Cardiac muscle cell (in vitro differentiated cells and primary cell): ENCODE measurements at regions not wholly inside any gene's neighbourhood (a gene's known extent, or its start where the extent isn't known, plus 50 kb on each side); places are given as distances from the start of the nearest gene placed in this dataset.

Experiments used
- DNase-seq, 2 donors: peaks; one replicate each; pipeline versions ENCODE4 v3.0.0 to v3.0.0-alpha.2; 2010 to 2017; ENCODE audit warnings: low read depth in 1 of 2, low spot score in 1 of 2
- H3K27ac ChIP-seq: fragments of 200-600 bp; sonication (generic); 2 replicates; pipeline ENCODE4 v1.5.1; 2016
- H3K27me3 ChIP-seq: fragments of 200-600 bp; sonication (generic); 2 replicates; pipeline ENCODE4 v1.6.0; 2016; ENCODE audit warnings: control low read depth
- H3K36me3 ChIP-seq: fragments of 200-600 bp; sonication (generic); 2 replicates; pipeline ENCODE4 v1.5.1; 2016; ENCODE audit warnings: control low read depth
- H3K4me1 ChIP-seq: fragments of 200-600 bp; sonication (generic); 2 replicates; pipeline ENCODE4 v1.8.1; 2017; ENCODE audit warnings: low read depth, mild to moderate bottlenecking, mixed run types
- H3K4me3 ChIP-seq: fragments of 200-600 bp; sonication (generic); 2 replicates; pipeline ENCODE4 v1.5.1; 2016; ENCODE audit warnings: mild to moderate bottlenecking
- H3K9me3 ChIP-seq: fragments of 200-600 bp; sonication (generic); 2 replicates; pipeline ENCODE4 v1.5.1; 2017; ENCODE audit warnings: low read depth, mild to moderate bottlenecking, control low read depth
- CTCF ChIP-seq: IDR thresholded peaks from 2 replicates; pipeline ENCODE4 v1.5.1; 2012; ENCODE audit warnings: low read depth, mild to moderate bottlenecking, low read length

GRCh38 chr5:92567831-92568450, 1013.1 kb downstream of the NR2F1-AS1 start:
- H3K9me3 ChIP-seq, result no peaks in the 10 kb centered on the region
- no peak for TF ChIP-seq CTCF
- no peaks in the 10 kb centered on the region for H3K27me3 ChIP-seq
- no peaks in the 10 kb centered on the region for H3K36me3 ChIP-seq
- H3K4me3 ChIP-seq, result no peak overlapping the region
- no peak for DNase-seq
- no peak overlapping the region for H3K27ac ChIP-seq
- H3K4me1 ChIP-seq, result no peaks in the 10 kb centered on the region

GRCh38 chr5:92566113-92566786, 1014.8 kb downstream of the NR2F1-AS1 start:
- Histone ChIP-seq H3K27me3 (peaks cover 7% of the 10 kb centered on the region), H3K27ac (no peak overlapping the region), H3K4me1 (no peaks in the 10 kb centered on the region), H3K4me3 (no peak overlapping the region), H3K36me3 (no peaks in the 10 kb centered on the region), H3K9me3 (no peaks in the 10 kb centered on the region)
- no peak for DNase-seq
- TF ChIP-seq CTCF, result no peak

- no peak for TF ChIP-seq CTCF
- H3K4me1 ChIP-seq, result no peaks in the 10 kb centered on the region
- no peak overlapping the region for H3K4me3 ChIP-seq
- peaks cover 8% of the 10 kb centered on the region for H3K27me3 ChIP-seq
- no peak for DNase-seq
- H3K9me3 ChIP-seq, result no peaks in the 10 kb centered on the region
- no peak overlapping the region for H3K27ac ChIP-seq
- no peaks in the 10 kb centered on the region for H3K36me3 ChIP-seq
These were observed 1015.3 kb downstream of the NR2F1-AS1 start for GRCh38 chr5:92565673-92566072.

- no peak for TF ChIP-seq CTCF
- no peak overlapping the region for H3K4me3 ChIP-seq
- peaks cover 8% of the 10 kb centered on the region for H3K27me3 ChIP-seq
- H3K36me3 ChIP-seq, result no peaks in the 10 kb centered on the region
- no peak for DNase-seq
- no peaks in the 10 kb centered on the region for H3K9me3 ChIP-seq
- no peak overlapping the region for H3K27ac ChIP-seq
- H3K4me1 ChIP-seq, result no peaks in the 10 kb centered on the region
These were observed 1019.0 kb downstream of the NR2F1-AS1 start for GRCh38 chr5:92562065-92562464.

- H3K4me1 ChIP-seq, result no peaks in the 10 kb centered on the region
- DNase-seq, result no peak
These were observed 1019.5 kb downstream of the NR2F1-AS1 start for GRCh38 chr5:92561411-92561959.

More at GRCh38 chr5:92561411-92561959, 1019.5 kb downstream of the NR2F1-AS1 start:
- no peak for TF ChIP-seq CTCF
- H3K9me3 ChIP-seq, result no peaks in the 10 kb centered on the region
- H3K36me3 ChIP-seq, result no peaks in the 10 kb centered on the region
- H3K4me3 ChIP-seq, result no peak overlapping the region
- H3K27ac ChIP-seq, result no peak overlapping the region
- H3K27me3 ChIP-seq, result peaks cover 8% of the 10 kb centered on the region
